PC-9 (cell line): ENCODE measurements at regions not wholly inside any gene's neighbourhood (a gene's known extent, or its start where the extent isn't known, plus 50 kb on each side); places are given as distances from the start of the nearest gene placed in this dataset.

ENCODE experiments used
- CTCF ChIP-seq: fragments of 200-600 bp; sonication (generic); conservative IDR thresholded peaks from 2 replicates; pipeline ENCODE4 v1.6.1; 2017; ENCODE audit warnings: mixed run types, antibody characterized with exemption, mild to moderate bottlenecking, moderate library complexity
- EZH2 ChIP-seq: fragments of 200-600 bp; sonication (generic); IDR thresholded peaks from 2 replicates; pipeline ENCODE4 v1.8.0; 2017; ENCODE audit warnings: antibody characterized with exemption, low read depth

GRCh38 chr16:13767215-13767614 lies 152.7 kb upstream of the ERCC4 start:
- TF ChIP-seq CTCF, result 0 out of 2 replicates have a peak, but pooled peaks have one; percentile 33
- TF ChIP-seq EZH2, result no peak
